H1 (cell line): ENCODE measurements at regions not wholly inside any gene's neighbourhood (a gene's known extent, or its start where the extent isn't known, plus 50 kb on each side); places are given as distances from the start of the nearest gene placed in this dataset.

Experiments used
- CTCF ChIA-PET: fragments of 300-600 bp; sonication (Branson Sonifier 250); formaldehyde crosslinking; loops from one replicate; lab custom pipeline; 2021; ENCODE audit not compliant: partially characterized antibody; lab: Charles Lee
- POLR2A ChIA-PET: fragments of 300-600 bp; sonication (Branson Sonifier 250); formaldehyde crosslinking; loops from one replicate; lab custom pipeline; 2021; ENCODE audit warnings: inconsistent platforms; ENCODE audit not compliant: partially characterized antibody; lab: Charles Lee
- DNase-seq, 2 experiments: peaks; one replicate each; pipeline versions ENCODE4 v3.0.0 to v3.0.0-alpha.2; 2010 to 2022; ENCODE audit warnings: low spot score in 2 of 2, low read depth in 1 of 2, mixed read lengths in 1 of 2
- FAIRE-seq: peaks from 2 replicates; lab custom pipeline; 2011; peaks lifted over from hg19 to GRCh38; lab: Jason Lieb, UNC
- H2AFZ ChIP-seq: 2 replicates; pipeline ENCODE4 v1.8.1; 2012; ENCODE audit warnings: low read length, inconsistent platforms
- H2AK5ac ChIP-seq: 2 replicates; pipeline ENCODE4 v1.6.1; 2013; ENCODE audit warnings: low read depth, low read length
- H2BK120ac ChIP-seq: replicated peaks from 2 replicates; pipeline ENCODE3; 2013; ENCODE audit warnings: low read depth, low read length, inconsistent platforms
- H2BK12ac ChIP-seq: 2 replicates; pipeline ENCODE4 v1.6.1; 2013; ENCODE audit warnings: low read depth, low read length
- H2BK15ac ChIP-seq: 2 replicates; pipeline ENCODE4 v1.6.1; 2013; ENCODE audit warnings: low read length
- H2BK20ac ChIP-seq: 2 replicates; pipeline ENCODE4 v1.6.1; 2013; ENCODE audit warnings: low read length
- H2BK5ac ChIP-seq: 2 replicates; pipeline ENCODE4 v1.6.1; 2013; ENCODE audit warnings: low read depth, low read length
- H3K14ac ChIP-seq: 2 replicates; pipeline ENCODE4 v1.6.1; 2013; ENCODE audit warnings: inconsistent platforms; ENCODE audit not compliant: insufficient read length
- H3K18ac ChIP-seq: 2 replicates; pipeline ENCODE4 v1.6.1; 2013; ENCODE audit warnings: low read length; ENCODE audit errors: extremely low read depth
- H3K23ac ChIP-seq: 2 replicates; pipeline ENCODE4 v1.6.1; 2013; ENCODE audit warnings: inconsistent platforms; ENCODE audit not compliant: insufficient read length
- H3K23me2 ChIP-seq: 2 replicates; pipeline ENCODE4 v1.6.1; 2013; ENCODE audit warnings: low read depth, low read length
- H3K27ac ChIP-seq: 2 replicates; pipeline ENCODE4 v1.6.1; 2011; ENCODE audit warnings: low read depth, low read length, inconsistent platforms
- H3K27me3 ChIP-seq, 4 experiments: replicated peaks in 1 of 4; 1 replicate in 1 of 4; 2 replicates in 3 of 4; pipeline versions ENCODE4 v1.6.1 to v1.8.1; 2011 to 2013; ENCODE audit warnings: low read length in 3 of 4, mild to moderate bottlenecking in 3 of 4, inconsistent platforms in 2 of 4, mixed read lengths in 2 of 4, moderate library complexity in 1 of 4; ENCODE audit not compliant: control insufficient read depth in 3 of 4, insufficient read depth in 3 of 4; ENCODE audit errors: extremely low read depth in 1 of 4
- H3K36me3 ChIP-seq, 4 experiments: 2 replicates each; pipeline versions ENCODE4 v1.6.1 to v1.8.1; 2011 to 2013; ENCODE audit warnings: mild to moderate bottlenecking in 4 of 4, low read length in 3 of 4, moderate library complexity in 2 of 4, control low read depth in 1 of 4, inconsistent platforms in 1 of 4; ENCODE audit not compliant: insufficient read depth in 4 of 4, control insufficient read depth in 2 of 4
- H3K4ac ChIP-seq: replicated peaks from 2 replicates; pipeline ENCODE3; 2013; ENCODE audit warnings: low read length, low read depth, mixed read lengths, inconsistent platforms; ENCODE audit not compliant: insufficient read length
- H3K4me1 ChIP-seq, 4 experiments: replicated peaks in 1 of 4; 1 replicate in 1 of 4; 2 replicates in 3 of 4; pipeline versions ENCODE4 v1.6.1 to v1.8.1; 2011 to 2013; ENCODE audit warnings: low read length in 3 of 4, inconsistent platforms in 2 of 4, mixed read lengths in 1 of 4; ENCODE audit not compliant: insufficient read depth in 4 of 4, control insufficient read depth in 3 of 4
- H3K4me2 ChIP-seq, 2 experiments: 2 replicates each; pipeline versions ENCODE4 v1.6.1 to v1.8.1; 2011 to 2013; ENCODE audit warnings: low read depth in 2 of 2, low read length in 2 of 2, control low read depth in 1 of 2, inconsistent platforms in 1 of 2, mild to moderate bottlenecking in 1 of 2; ENCODE audit not compliant: insufficient read depth in 1 of 2
- H3K4me3 ChIP-seq, 4 experiments: fragments of 200-600, 300-600 bp in 1 of 4; sonication (generic), shearing (Covaris generic), sonication (Bioruptor Twin) in 1 of 4; 2 replicates each; pipeline versions ENCODE4 v1.5.1 to v1.8.1; 2011 to 2016; ENCODE audit warnings: low read length in 4 of 4, low read depth in 3 of 4, control low read depth in 2 of 4, inconsistent platforms in 2 of 4, mild to moderate bottlenecking in 2 of 4, mixed read lengths in 1 of 4, moderate library complexity in 1 of 4; ENCODE audit not compliant: insufficient read depth in 2 of 4; ENCODE audit errors: extremely low read depth in 1 of 4
- H3K56ac ChIP-seq: replicated peaks from 2 replicates; pipeline ENCODE3; 2013; ENCODE audit warnings: low read depth, mild to moderate bottlenecking, mixed read lengths, low read length, inconsistent platforms; ENCODE audit not compliant: insufficient read length
- H3K79me1 ChIP-seq: 2 replicates; pipeline ENCODE4 v1.6.1; 2013; ENCODE audit warnings: low read depth, low read length, control low read depth
- H3K79me2 ChIP-seq, 2 experiments: 2 replicates each; pipeline versions ENCODE4 v1.6.1 to v1.8.1; 2012 to 2013; ENCODE audit warnings: low read length in 2 of 2, mild to moderate bottlenecking in 2 of 2, inconsistent platforms in 1 of 2; ENCODE audit not compliant: insufficient read depth in 2 of 2, control insufficient read depth in 1 of 2
- H3K9ac ChIP-seq, 4 experiments: replicated peaks in 1 of 4; 1 replicate in 1 of 4; 2 replicates in 3 of 4; pipeline versions ENCODE4 v1.6.1 to v1.8.1; 2011 to 2013; ENCODE audit warnings: low read depth in 3 of 4, low read length in 3 of 4, control low read depth in 2 of 4, mild to moderate bottlenecking in 2 of 4, moderate library complexity in 2 of 4, inconsistent platforms in 1 of 4; ENCODE audit errors: extremely low read depth in 1 of 4
- H3K9me3 ChIP-seq, 2 experiments: 2 replicates each; pipeline versions ENCODE4 v1.6.1 to v1.8.1; 2012 to 2013; ENCODE audit warnings: mild to moderate bottlenecking in 2 of 2, moderate library complexity in 2 of 2, control low read depth in 1 of 2, inconsistent platforms in 1 of 2, low read depth in 1 of 2, low read length in 1 of 2, mixed read lengths in 1 of 2; ENCODE audit not compliant: insufficient read depth in 2 of 2
- H4K20me1 ChIP-seq, 2 experiments: replicated peaks in 1 of 2; 2 replicates each; pipeline versions ENCODE3 to v1.8.1; 2011 to 2013; ENCODE audit warnings: inconsistent platforms in 2 of 2, low read length in 2 of 2, mild to moderate bottlenecking in 1 of 2; ENCODE audit not compliant: insufficient read depth in 2 of 2, control insufficient read depth in 1 of 2
- H4K5ac ChIP-seq: 2 replicates; pipeline ENCODE4 v1.6.1; 2013; ENCODE audit warnings: low read length, low read depth, mixed read lengths, inconsistent platforms; ENCODE audit not compliant: insufficient read length
- H4K8ac ChIP-seq: 2 replicates; pipeline ENCODE4 v1.8.0; 2013; ENCODE audit warnings: mild to moderate bottlenecking, moderate library complexity, low read length, inconsistent platforms; ENCODE audit not compliant: insufficient read depth; ENCODE audit errors: extremely low read depth
- H4K91ac ChIP-seq: replicated peaks from 2 replicates; pipeline ENCODE3; 2013; ENCODE audit warnings: low read length, mixed read lengths, inconsistent platforms; ENCODE audit not compliant: insufficient read length
- CHD2 ChIP-seq: IDR thresholded peaks from 2 replicates; pipeline ENCODE4 v1.6.1; 2012; ENCODE audit warnings: low read length, improper control_type of control experiment
- TBP ChIP-seq: IDR thresholded peaks from 2 replicates; pipeline ENCODE4 v1.6.1; 2011; ENCODE audit warnings: low read depth, low read length, improper control_type of control experiment
- TCF12 ChIP-seq: IDR thresholded peaks from 2 replicates; pipeline ENCODE4 v1.6.1; 2011; ENCODE audit warnings: low read depth, mild to moderate bottlenecking, low read length
- WGBS, 2 experiments: shearing (Covaris generic) in 1 of 2; methylation state at CpG; one replicate each; pipeline versions ENCODE4 v1.1.6 to v1.1.7; 2013 to 2015; ENCODE audit warnings: low lambda C conversion rate in 2 of 2, mixed read lengths in 2 of 2, inconsistent platforms in 1 of 2, low coverage in 1 of 2, missing lambda C conversion rate in 1 of 2; ENCODE audit not compliant: insufficient replicate concordance in 2 of 2, insufficient coverage in 1 of 2, insufficient read length in 1 of 2; ENCODE audit errors: extremely low coverage in 1 of 2, missing lambda C conversion rate in 1 of 2; 5-methylcytosine and 5-hydroxymethylcytosine counted together

- Histone ChIP-seq H3K36me3 (no peaks in the 10 kb centered on the region), H3K23me2 (no peaks in the 10 kb centered on the region), H2BK5ac (no peak overlapping the region), H3K56ac (no peak overlapping the region), H4K5ac (no peak overlapping the region), H2BK20ac (no peak overlapping the region), H3K4me3 (no peak overlapping the region), H3K27ac (no peak overlapping the region), H2BK120ac (no peak overlapping the region)
- CTCF ChIA-PET = no interaction called here
- no peak for TF ChIP-seq TBP
- no peak for TF ChIP-seq CHD2
- TF ChIP-seq TCF12 = no peak
- TF ChIP-seq, all 59 proteins: peak for 0
- H3K4me1 ChIP-seq = peaks cover 0 to 4% (median 2%) of the 10 kb centered on the region in 4 experiments; a peak in 2 of 7 replicates
- H3K18ac ChIP-seq = no peak overlapping the region
- FAIRE-seq = no peak
- 82% methylated on average over 2 of the region's 2 CpGs; no CpG with 5 or more reads in 1 of the 2 experiments for WGBS, 2 experiments
- no peaks in the 10 kb centered on the region for H3K9me3 ChIP-seq
- H4K91ac ChIP-seq = no peak overlapping the region
- H3K79me2 ChIP-seq = no peaks in the 10 kb centered on the region
- H3K14ac ChIP-seq = no peak overlapping the region
- no peak overlapping the region for H4K8ac ChIP-seq
- H3K79me1 ChIP-seq = no peaks in the 10 kb centered on the region
- no peak overlapping the region for H2AK5ac ChIP-seq
- H3K4me2 ChIP-seq = no peak overlapping the region
- H3K9ac ChIP-seq = no peak overlapping the region
- H3K4ac ChIP-seq = no peak overlapping the region
- no peak for DNase-seq
- H4K20me1 ChIP-seq = no peaks in the 10 kb centered on the region
- no peaks in the 10 kb centered on the region for H3K27me3 ChIP-seq
- POLR2A ChIA-PET = no interaction called here
- no peak overlapping the region for H2BK12ac ChIP-seq
- H2AFZ ChIP-seq = no peak overlapping the region
- H2BK15ac ChIP-seq = no peak overlapping the region
- H3K23ac ChIP-seq = no peak overlapping the region
Measured at GRCh38 chr13:73861136-73861535, 273.1 kb downstream of the KLF12 start.
